Inflammatory macrophage treated with lipopolysaccharide for 4 hours (primary cell): ENCODE measurements at regions not wholly inside any gene's neighbourhood (a gene's known extent, or its start where the extent isn't known, plus 50 kb on each side); places are given as distances from the start of the nearest gene placed in this dataset.

Experiments used
- DNase-seq: peaks from one replicate; pipeline ENCODE4 v3.0.0-alpha.2; 2020

GRCh38 chr6:67292169-67292568 is 1342.9 kb upstream of the ADGRB3 start:
- no peak for DNase-seq

GRCh38 chr6:67287566-67287965 is 1347.5 kb upstream of the ADGRB3 start:
- DNase-seq, result no peak

GRCh38 chr6:67285770-67286495 is 1349.1 kb upstream of the ADGRB3 start:
- no peak for DNase-seq

GRCh38 chr6:67277312-67277711 is 1357.8 kb upstream of the ADGRB3 start:
- no peak for DNase-seq

GRCh38 chr6:67265996-67266921 is 1368.8 kb upstream of the ADGRB3 start:
- no peak for DNase-seq

GRCh38 chr6:67252663-67253062 is 1382.4 kb upstream of the ADGRB3 start:
- no peak for DNase-seq

- DNase-seq, result no peak
Measured at GRCh38 chr6:67248077-67248476, 1387.0 kb upstream of the ADGRB3 start.

- no peak for DNase-seq
Measured at GRCh38 chr6:67244037-67244436, 1391.0 kb upstream of the ADGRB3 start.

- no peak for DNase-seq
Measured at GRCh38 chr6:67237277-67237676, 1397.8 kb upstream of the ADGRB3 start.

- DNase-seq, result no peak
Measured at GRCh38 chr6:67231092-67231491, 1404.0 kb upstream of the ADGRB3 start.

GRCh38 chr6:67224989-67225388 is 1410.1 kb upstream of the ADGRB3 start:
- DNase-seq, result no peak

- no peak for DNase-seq
Measured at GRCh38 chr6:67221226-67221625, 1413.9 kb upstream of the ADGRB3 start.

GRCh38 chr6:67219346-67219745 is 1415.7 kb upstream of the ADGRB3 start:
- DNase-seq, result no peak

GRCh38 chr6:67212584-67212983 is 1422.5 kb upstream of the ADGRB3 start:
- no peak for DNase-seq

GRCh38 chr6:67210450-67210849 is 1424.6 kb upstream of the ADGRB3 start:
- DNase-seq, result no peak

- DNase-seq, result no peak
Measured at GRCh38 chr6:67201563-67201962, 1433.5 kb upstream of the ADGRB3 start.

- no peak for DNase-seq
Measured at GRCh38 chr6:67200626-67201403, 1434.3 kb upstream of the ADGRB3 start.

GRCh38 chr6:67199425-67199824 is 1435.7 kb upstream of the ADGRB3 start:
- DNase-seq, result no peak

- no peak for DNase-seq
Measured at GRCh38 chr6:67190733-67191132, 1444.3 kb upstream of the ADGRB3 start.

- no peak for DNase-seq
Measured at GRCh38 chr6:67184405-67184804, 1450.7 kb upstream of the ADGRB3 start.

- DNase-seq, result no peak
Measured at GRCh38 chr6:67175101-67175500, 1460.0 kb upstream of the ADGRB3 start.

GRCh38 chr6:67165606-67166005 is 1458.6 kb upstream of the EYS start:
- no peak for DNase-seq

- DNase-seq, result no peak
Measured at GRCh38 chr6:67160820-67161219, 1453.8 kb upstream of the EYS start.
